SU-DHL-6 (cell line): ENCODE measurements at regions not wholly inside any gene's neighbourhood (a gene's known extent, or its start where the extent isn't known, plus 50 kb on each side); places are given as distances from the start of the nearest gene placed in this dataset.

ENCODE experiments used
- H2AFZ ChIP-seq: fragments of 200-600 bp; sonication (generic); 2 replicates; pipeline ENCODE4 v1.6.1; 2014; ENCODE audit warnings: low read depth, mild to moderate bottlenecking, moderate library complexity, mixed read lengths, antibody characterized with exemption, low read length; ENCODE audit not compliant: severe bottlenecking
- H3F3A ChIP-seq: fragments of 200-600 bp; shearing (Covaris generic); 2 replicates; pipeline ENCODE4 v1.6.0; 2016; ENCODE audit warnings: antibody characterized with exemption, mild to moderate bottlenecking; ENCODE audit not compliant: insufficient read depth
- H3K27ac ChIP-seq: fragments of 200-600 bp; sonication (generic); 2 replicates; pipeline ENCODE4 v1.5.1; 2016; ENCODE audit warnings: low read depth, mild to moderate bottlenecking, low read length, moderate library complexity, mixed read lengths
- H3K27me3 ChIP-seq: fragments of 200-600 bp; sonication (generic), shearing (Covaris generic); 2 replicates; pipeline ENCODE4 v1.6.0; 2014; ENCODE audit warnings: mild to moderate bottlenecking, low read length
- H3K36me3 ChIP-seq: fragments of 200-600 bp; sonication (generic); 2 replicates; pipeline ENCODE4 v1.6.1; 2014; ENCODE audit warnings: mild to moderate bottlenecking, low read length, mixed read lengths
- H3K4me2 ChIP-seq: fragments of 300-600, 200-600 bp; shearing (Covaris generic), sonication (generic); 2 replicates; pipeline ENCODE4 v1.6.0; 2014; ENCODE audit warnings: low read length, low read depth, mild to moderate bottlenecking; ENCODE audit not compliant: poor library complexity, severe bottlenecking
- H3K4me3 ChIP-seq: fragments of 200-600 bp; sonication (generic); 2 replicates; pipeline ENCODE4 v1.5.1; 2014; ENCODE audit warnings: antibody characterized with exemption, low read length, mild to moderate bottlenecking, mixed read lengths; ENCODE audit not compliant: insufficient read depth, poor library complexity, severe bottlenecking
- H3K79me2 ChIP-seq: fragments of 200-600 bp; sonication (generic); 2 replicates; pipeline ENCODE4 v1.6.1; 2014; ENCODE audit warnings: mild to moderate bottlenecking, low read length, moderate library complexity; ENCODE audit not compliant: insufficient read depth
- H3K9ac ChIP-seq: fragments of 200-600 bp; sonication (generic); 2 replicates; pipeline ENCODE4 v1.7.0; 2014; ENCODE audit warnings: mild to moderate bottlenecking, low read length
- H3K9me2 ChIP-seq: fragments of 200-600 bp; sonication (generic); replicated peaks from 2 replicates; pipeline ENCODE4 v1.6.1; 2014; ENCODE audit warnings: low read length; ENCODE audit not compliant: insufficient read depth
- H3K9me3 ChIP-seq: fragments of 200-600 bp; sonication (generic); 2 replicates; pipeline ENCODE4 v1.6.1; 2014; ENCODE audit warnings: low read length, mixed read lengths; ENCODE audit not compliant: insufficient read depth
- H4K20me1 ChIP-seq: fragments of 200-600 bp; sonication (generic); 2 replicates; pipeline ENCODE4 v1.6.1; 2014; ENCODE audit warnings: low read depth, mild to moderate bottlenecking, antibody characterized with exemption, low read length, moderate library complexity, mixed read lengths
- CTCF ChIP-seq: fragments of 200-600 bp; sonication (generic); IDR thresholded peaks from one replicate; pipeline ENCODE4 v1.5.1; 2017; ENCODE audit warnings: antibody characterized with exemption, mild to moderate bottlenecking, low read length, moderate library complexity; ENCODE audit not compliant: insufficient read depth, poor library complexity, severe bottlenecking
- EZH2phosphoT487 ChIP-seq: fragments of 200-600 bp; sonication (generic), shearing (Covaris generic); conservative IDR thresholded peaks from 2 replicates; pipeline ENCODE4 v1.6.1; 2018; ENCODE audit warnings: mild to moderate bottlenecking, antibody characterized with exemption, low read length, moderate library complexity, mixed read lengths

DNA sequence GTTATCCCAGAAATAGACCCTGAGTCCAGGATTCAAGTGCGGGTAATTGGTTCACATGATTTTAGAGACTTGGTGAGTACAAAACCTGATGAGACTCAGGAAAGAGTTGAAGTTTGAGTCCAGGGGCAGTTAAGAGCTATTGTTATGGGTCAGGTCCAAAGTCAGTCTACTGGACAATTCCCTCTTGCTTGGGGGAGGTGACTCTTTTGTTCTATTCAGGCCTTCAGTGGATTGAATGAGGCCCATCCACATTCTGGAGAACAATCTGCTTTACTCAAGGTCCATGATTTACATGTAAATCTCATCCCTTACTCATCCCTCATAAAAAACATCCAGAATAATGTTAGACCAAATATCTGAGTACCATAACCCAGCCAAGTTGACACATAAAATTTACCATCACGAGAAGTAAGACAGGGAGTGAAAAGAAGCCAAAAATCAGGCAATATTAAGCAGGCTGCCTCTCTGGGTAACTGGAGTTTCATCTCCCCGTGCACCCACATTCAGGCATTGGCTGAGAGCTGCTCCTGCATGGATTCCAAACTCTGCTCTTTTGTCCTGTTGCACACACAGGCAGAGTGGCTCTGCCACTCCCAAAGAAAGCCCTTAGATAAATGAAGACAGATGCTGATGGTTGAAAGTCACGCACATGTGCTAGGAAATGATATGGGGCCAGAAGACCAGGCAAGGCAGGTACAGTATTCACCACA, 156.0 kb upstream of the SALL1 start:
- no peaks in the 10 kb centered on the region for H3K27me3 ChIP-seq
- H3F3A ChIP-seq = no peaks in the 10 kb centered on the region
- no peak overlapping the region for H2AFZ ChIP-seq
- no peaks in the 10 kb centered on the region for H3K79me2 ChIP-seq
- no peak overlapping the region for H3K4me3 ChIP-seq
- no peaks in the 10 kb centered on the region for H3K9me3 ChIP-seq
- H3K4me2 ChIP-seq = no peak overlapping the region
- TF ChIP-seq EZH2phosphoT487 (no peak), CTCF (no peak)
- no peak overlapping the region for H3K27ac ChIP-seq
- no peaks in the 10 kb centered on the region for H3K36me3 ChIP-seq
- no peaks in the 10 kb centered on the region for H3K9me2 ChIP-seq
- H4K20me1 ChIP-seq = no peaks in the 10 kb centered on the region
- H3K9ac ChIP-seq = no peak overlapping the region

- H4K20me1 ChIP-seq = no peaks in the 10 kb centered on the region
- no peaks in the 10 kb centered on the region for H3K27me3 ChIP-seq
- H3K9me3 ChIP-seq = no peaks in the 10 kb centered on the region
- no peak overlapping the region for H3K4me2 ChIP-seq
- H3K36me3 ChIP-seq = no peaks in the 10 kb centered on the region
- no peak overlapping the region for H3K4me3 ChIP-seq
- H3F3A ChIP-seq = no peaks in the 10 kb centered on the region
- H2AFZ ChIP-seq = no peak overlapping the region
- H3K27ac ChIP-seq = no peak overlapping the region
- no peaks in the 10 kb centered on the region for H3K79me2 ChIP-seq
- no peak for TF ChIP-seq CTCF
- no peak for TF ChIP-seq EZH2phosphoT487
- no peak overlapping the region for H3K9ac ChIP-seq
- H3K9me2 ChIP-seq = no peaks in the 10 kb centered on the region
Measured at GRCh38 chr16:51306116-51306515, 155.0 kb upstream of the SALL1 start.

GRCh38 chr16:51305337-51305736, 154.3 kb upstream of the SALL1 start:
- no peaks in the 10 kb centered on the region for H3K79me2 ChIP-seq
- no peaks in the 10 kb centered on the region for H3K9me3 ChIP-seq
- H3K9me2 ChIP-seq = no peaks in the 10 kb centered on the region
- H3K4me2 ChIP-seq = no peak overlapping the region
- no peak overlapping the region for H3K4me3 ChIP-seq
- no peak for TF ChIP-seq EZH2phosphoT487
- TF ChIP-seq CTCF = no peak
- no peaks in the 10 kb centered on the region for H3K36me3 ChIP-seq
- no peak overlapping the region for H3K27ac ChIP-seq
- no peak overlapping the region for H3K9ac ChIP-seq
- no peak overlapping the region for H2AFZ ChIP-seq
- H3F3A ChIP-seq = no peaks in the 10 kb centered on the region
- H3K27me3 ChIP-seq = no peaks in the 10 kb centered on the region
- H4K20me1 ChIP-seq = no peaks in the 10 kb centered on the region
